ENCODE measurements at regions not wholly inside any gene's neighbourhood (a gene's known extent, or its start where the extent isn't known, plus 50 kb on each side); places are given as distances from the start of the nearest gene placed in this dataset.
"Not testable (repeated sequence)": the region's sequence is repeated elsewhere in the genome, so short reads cannot be mapped to it uniquely, and the experiment has no call there.

DNA sequence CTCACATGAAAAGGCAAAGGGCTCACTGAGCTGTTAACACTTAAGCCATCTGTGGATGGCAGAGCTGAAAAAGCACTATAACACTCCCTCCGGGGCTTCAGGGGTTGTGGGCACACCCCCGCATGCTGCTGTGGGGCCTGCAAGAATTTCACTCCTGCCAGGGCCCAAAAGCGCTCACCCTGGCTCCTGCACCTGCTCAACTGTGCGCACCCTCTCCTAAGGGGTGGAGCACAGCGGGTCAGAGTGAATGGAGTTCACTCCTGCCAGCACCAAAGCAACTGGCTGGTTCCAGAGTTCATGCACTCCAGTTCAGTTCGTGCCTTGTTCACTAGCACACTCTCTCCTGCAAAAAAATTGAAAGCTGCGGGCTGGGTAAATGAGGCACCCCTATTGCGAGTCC is 814.2 kb upstream of the SLC39A10 start:
- ChIA-PET CTCF (no interaction called here), POLR2A (ENCODE audit: unreplicated experiment) (no interaction called here)
- Histone ChIP-seq H3K4me1 (ENCODE audit: insufficient read depth, low read length) (no peaks in the 10 kb centered on the region), H3K4me3 (ENCODE audit: low read length) (no peak overlapping the region), H3K36me3 (ENCODE audit: low read depth, low read length) (no peaks in the 10 kb centered on the region), H3K79me2 (ENCODE audit: low read length) (no peaks in the 10 kb centered on the region), H3K9me3 (ENCODE audit: low read length) (no peaks in the 10 kb centered on the region), H3K4me2 (ENCODE audit: low read length) (no peak overlapping the region), H4K20me1 (ENCODE audit: low read length) (no peaks in the 10 kb centered on the region), H3K27ac (ENCODE audit: low read length) (no peak overlapping the region), H3F3A (ENCODE audit: low read length, unreplicated experiment) (no peaks in the 10 kb centered on the region), H3K27me3 (ENCODE audit: low read length) (no peaks in the 10 kb centered on the region), H3K9me2 (replicated peaks; ENCODE audit: low read length) (no peaks in the 10 kb centered on the region), H3K9ac (ENCODE audit: low read length) (no peak overlapping the region), H2AFZ (ENCODE audit: low read length) (no peak overlapping the region)
- no TSS peak for BruUV-seq (replicated peaks)
- TF ChIP-seq EZH2 (IDR thresholded peaks at IDR 0.05; ENCODE audit: low read length, unreplicated experiment) = no peak
- no peak for TF ChIP-seq EZH2phosphoT487 (IDR thresholded peaks at IDR 0.05; ENCODE audit: borderline replicate concordance, low read length)
- no peak for TF ChIP-seq CTCF (conservative IDR thresholded peaks at IDR 0.05; ENCODE audit: low read depth, low read length)
- DNase-seq (no peak), ATAC-seq (no peak)
- intact Hi-C loops (cut with micrococcal nuclease) = no loop called here

GRCh38 chr2:194834371-194834770 is 822.7 kb upstream of the SLC39A10 start:
- POLR2A ChIA-PET (ENCODE audit: unreplicated experiment); H3K9me3 ChIP-seq (ENCODE audit: low read length); DNase-seq; intact Hi-C loops (cut with micrococcal nuclease); H3K36me3 ChIP-seq (ENCODE audit: low read depth, low read length); H3K4me2 ChIP-seq (ENCODE audit: low read length); H3K9ac ChIP-seq (ENCODE audit: low read length); H3K4me1 ChIP-seq (ENCODE audit: insufficient read depth, low read length); H3K27me3 ChIP-seq (ENCODE audit: low read length); BruUV-seq (replicated peaks); H3K4me3 ChIP-seq (ENCODE audit: low read length); H3K79me2 ChIP-seq (ENCODE audit: low read length); CTCF ChIA-PET; H3F3A ChIP-seq (ENCODE audit: low read length, unreplicated experiment); H2AFZ ChIP-seq (ENCODE audit: low read length); H3K27ac ChIP-seq (ENCODE audit: low read length); H3K9me2 ChIP-seq (replicated peaks; ENCODE audit: low read length); H4K20me1 ChIP-seq (ENCODE audit: low read length); ATAC-seq: not testable (repeated sequence)

DNA sequence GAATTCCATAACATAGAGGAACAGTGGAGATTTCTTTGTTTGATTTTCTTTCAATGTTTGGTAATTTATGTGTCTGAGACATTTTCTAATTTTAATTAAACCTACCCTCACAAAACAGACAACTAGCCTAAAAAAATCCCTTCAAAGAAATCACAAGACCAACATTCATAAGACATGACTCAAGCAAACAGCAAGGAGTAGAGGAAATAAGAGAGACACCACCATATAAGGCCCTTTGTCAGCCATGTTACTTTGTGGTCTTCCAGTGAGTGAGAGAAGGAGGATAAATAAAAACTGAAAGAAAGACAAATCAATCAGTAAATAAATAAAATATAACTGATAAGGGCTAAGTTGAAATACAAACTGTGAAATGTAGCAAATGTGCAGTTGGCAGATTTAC is 830.8 kb upstream of the SLC39A10 start:
- Histone ChIP-seq H3K27me3 (ENCODE audit: low read length) (no peaks in the 10 kb centered on the region), H3K9me3 (ENCODE audit: low read length) (no peaks in the 10 kb centered on the region), H3F3A (ENCODE audit: low read length, unreplicated experiment) (no peaks in the 10 kb centered on the region), H3K79me2 (ENCODE audit: low read length) (no peaks in the 10 kb centered on the region), H3K4me3 (ENCODE audit: low read length) (no peak overlapping the region), H3K27ac (ENCODE audit: low read length) (no peak overlapping the region), H4K20me1 (ENCODE audit: low read length) (no peaks in the 10 kb centered on the region), H3K9ac (ENCODE audit: low read length) (no peak overlapping the region), H2AFZ (ENCODE audit: low read length) (no peak overlapping the region), H3K9me2 (replicated peaks; ENCODE audit: low read length) (no peaks in the 10 kb centered on the region), H3K4me2 (ENCODE audit: low read length) (no peak overlapping the region), H3K36me3 (ENCODE audit: low read depth, low read length) (no peaks in the 10 kb centered on the region), H3K4me1 (ENCODE audit: insufficient read depth, low read length) (no peaks in the 10 kb centered on the region; the same call in 1 of the 2 replicates)
- ATAC-seq (no peak), DNase-seq (no peak)
- no peak for TF ChIP-seq EZH2phosphoT487 (IDR thresholded peaks at IDR 0.05; ENCODE audit: borderline replicate concordance, low read length)
- no peak for TF ChIP-seq EZH2 (IDR thresholded peaks at IDR 0.05; ENCODE audit: low read length, unreplicated experiment)
- no peak for TF ChIP-seq CTCF (conservative IDR thresholded peaks at IDR 0.05; ENCODE audit: low read depth, low read length)
- POLR2A ChIA-PET (ENCODE audit: unreplicated experiment) = no interaction called here
- intact Hi-C loops (cut with micrococcal nuclease) = loop anchor here (10.0 kb wide), 1 partner anchor 839 kb away; no protein-coding TSS in a partner anchor
- CTCF ChIA-PET = no interaction called here
- BruUV-seq (replicated peaks) = no TSS peak
